Activated naive CD8-positive, alpha-beta T cell treated with anti-CD3 and anti-CD28 coated beads, Interleukin-2, amount 50 U/mL, for 24 hours (primary cell): ENCODE measurements at regions not wholly inside any gene's neighbourhood (a gene's known extent, or its start where the extent isn't known, plus 50 kb on each side); places are given as distances from the start of the nearest gene placed in this dataset.
"Not testable (repeated sequence)": the region's sequence is repeated elsewhere in the genome, so short reads cannot be mapped to it uniquely, and the experiment has no call there.

Experiments used
- ATAC-seq: fragments of 150-1000 bp; cut with Tn5 transposase; one replicate; pipeline ENCODE4 v1.10.0; 2021
- DNase-seq: peaks from one replicate; pipeline ENCODE4 v3.0.0; 2021
- H3K27ac Mint-ChIP-seq: one replicate; pipeline ENCODE4 v1.8.0; 2021; ENCODE audit warnings: mild to moderate bottlenecking, mixed read lengths
- H3K27me3 Mint-ChIP-seq: one replicate; pipeline ENCODE4 v1.8.0; 2021; ENCODE audit warnings: mixed read lengths
- H3K36me3 Mint-ChIP-seq: one replicate; pipeline ENCODE4 v1.8.0; 2021; ENCODE audit warnings: low read depth, mixed read lengths
- H3K4me1 Mint-ChIP-seq: one replicate; pipeline ENCODE4 v1.8.0; 2021; ENCODE audit warnings: mixed read lengths
- H3K4me3 Mint-ChIP-seq: one replicate; pipeline ENCODE4 v1.8.0; 2021; ENCODE audit warnings: mild to moderate bottlenecking, moderate library complexity, mixed read lengths
- H3K9me3 Mint-ChIP-seq: one replicate; pipeline ENCODE4 v1.8.0; 2021; ENCODE audit warnings: mixed read lengths

GRCh38 chr17:59485946-59486345 lies 79.5 kb upstream of the DHX40 start:
- no peak for ATAC-seq
- Mint-ChIP-seq H3K9me3 (no peaks in the 10 kb centered on the region), H3K4me3 (no peak overlapping the region)

GRCh38 chr17:59487161-59487873 lies 78.1 kb upstream of the DHX40 start:
- ATAC-seq (no peak), DNase-seq (no peak)
- Mint-ChIP-seq H3K4me3 (no peak overlapping the region), H3K4me1 (peaks cover 4% of the 10 kb centered on the region), H3K9me3 (no peaks in the 10 kb centered on the region), H3K27ac (no peak overlapping the region), H3K36me3 (no peaks in the 10 kb centered on the region), H3K27me3 (peaks cover 11% of the 10 kb centered on the region)

More at GRCh38 chr17:59485946-59486345, 79.5 kb upstream of the DHX40 start:
- Mint-ChIP-seq H3K27me3 (peaks cover 5% of the 10 kb centered on the region), H3K36me3 (no peaks in the 10 kb centered on the region), H3K4me1 (peaks cover 4% of the 10 kb centered on the region), H3K27ac (no peak overlapping the region)
- no peak for DNase-seq

- no peaks in the 10 kb centered on the region for H3K9me3 Mint-ChIP-seq
- ATAC-seq, result no peak
These were observed 76.6 kb upstream of the DHX40 start for GRCh38 chr17:59488805-59489204.

GRCh38 chr17:59490216-59490615 lies 75.2 kb upstream of the DHX40 start:
- H3K4me1 Mint-ChIP-seq, result no peaks in the 10 kb centered on the region
- peaks cover 11% of the 10 kb centered on the region for H3K27me3 Mint-ChIP-seq
- no peaks in the 10 kb centered on the region for H3K36me3 Mint-ChIP-seq
- DNase-seq (no peak), ATAC-seq (no peak)
- H3K27ac Mint-ChIP-seq, result no peak overlapping the region
- H3K9me3 Mint-ChIP-seq, result no peaks in the 10 kb centered on the region
- no peak overlapping the region for H3K4me3 Mint-ChIP-seq

More at GRCh38 chr17:59488805-59489204, 76.6 kb upstream of the DHX40 start:
- H3K27ac Mint-ChIP-seq, result no peak overlapping the region
- no peaks in the 10 kb centered on the region for H3K36me3 Mint-ChIP-seq
- peaks cover 1% of the 10 kb centered on the region for H3K4me1 Mint-ChIP-seq
- no peak for DNase-seq
- H3K27me3 Mint-ChIP-seq, result peaks cover 11% of the 10 kb centered on the region
- no peak overlapping the region for H3K4me3 Mint-ChIP-seq

- Mint-ChIP-seq H3K27ac (no peak overlapping the region), H3K4me1 (no peaks in the 10 kb centered on the region), H3K36me3 (no peaks in the 10 kb centered on the region), H3K27me3 (peaks cover 11% of the 10 kb centered on the region), H3K4me3 (no peak overlapping the region), H3K9me3 (no peaks in the 10 kb centered on the region)
- DNase-seq (no peak), ATAC-seq (no peak)
These were observed 73.9 kb upstream of the DHX40 start for GRCh38 chr17:59491353-59492090.

- no peak for DNase-seq
- Mint-ChIP-seq H3K4me3 (no peak overlapping the region), H3K27ac (no peak overlapping the region), H3K36me3 (no peaks in the 10 kb centered on the region), H3K4me1 (no peaks in the 10 kb centered on the region), H3K9me3 (no peaks in the 10 kb centered on the region), H3K27me3 (peaks cover 11% of the 10 kb centered on the region)
- ATAC-seq, result no peak
These were observed 73.3 kb upstream of the DHX40 start for GRCh38 chr17:59492091-59492451.

GRCh38 chr17:59493867-59494266 lies 71.5 kb upstream of the DHX40 start:
- no peak overlapping the region for H3K4me3 Mint-ChIP-seq
- ATAC-seq (no peak), DNase-seq (no peak)
- no peaks in the 10 kb centered on the region for H3K9me3 Mint-ChIP-seq
- H3K27me3 Mint-ChIP-seq, result peaks cover 7% of the 10 kb centered on the region
- H3K4me1 Mint-ChIP-seq, result no peaks in the 10 kb centered on the region
- H3K36me3 Mint-ChIP-seq, result no peaks in the 10 kb centered on the region
- no peak overlapping the region for H3K27ac Mint-ChIP-seq

- Mint-ChIP-seq H3K9me3 (no peaks in the 10 kb centered on the region), H3K4me1 (no peaks in the 10 kb centered on the region), H3K27me3 (peaks cover 5% of the 10 kb centered on the region), H3K36me3 (no peaks in the 10 kb centered on the region), H3K27ac (no peak overlapping the region), H3K4me3 (no peak overlapping the region)
- DNase-seq (no peak), ATAC-seq (no peak)
These were observed 70.5 kb upstream of the DHX40 start for GRCh38 chr17:59494757-59495368.

GRCh38 chr17:59496178-59496577 lies 69.2 kb upstream of the DHX40 start:
- H3K36me3 Mint-ChIP-seq, result no peaks in the 10 kb centered on the region
- peaks cover 5% of the 10 kb centered on the region for H3K27me3 Mint-ChIP-seq
- DNase-seq, result no peak
- H3K4me1 Mint-ChIP-seq, result no peaks in the 10 kb centered on the region
- H3K27ac Mint-ChIP-seq, result no peak overlapping the region
- H3K9me3 Mint-ChIP-seq, result no peaks in the 10 kb centered on the region
- H3K4me3 Mint-ChIP-seq, result no peak overlapping the region
- ATAC-seq, result no peak

- no peaks in the 10 kb centered on the region for H3K9me3 Mint-ChIP-seq
- H3K27ac Mint-ChIP-seq, result no peak overlapping the region
- H3K27me3 Mint-ChIP-seq, result peaks cover 4% of the 10 kb centered on the region
- H3K4me3 Mint-ChIP-seq, result no peak overlapping the region
- DNase-seq, result no peak
- H3K36me3 Mint-ChIP-seq, result no peaks in the 10 kb centered on the region
- no peaks in the 10 kb centered on the region for H3K4me1 Mint-ChIP-seq
- ATAC-seq, result no peak
These were observed 66.7 kb upstream of the DHX40 start for GRCh38 chr17:59498530-59499307.

- not testable (repeated sequence) for H3K4me3 Mint-ChIP-seq, H3K4me1 Mint-ChIP-seq, H3K9me3 Mint-ChIP-seq, DNase-seq, H3K27ac Mint-ChIP-seq, H3K27me3 Mint-ChIP-seq, H3K36me3 Mint-ChIP-seq, ATAC-seq
These were observed 65.2 kb upstream of the DHX40 start for GRCh38 chr17:59500086-59500655.

- no peak overlapping the region for H3K27ac Mint-ChIP-seq
- peaks cover 4% of the 10 kb centered on the region for H3K27me3 Mint-ChIP-seq
- H3K4me1 Mint-ChIP-seq, result no peaks in the 10 kb centered on the region
- ATAC-seq (no peak), DNase-seq (no peak)
- no peaks in the 10 kb centered on the region for H3K36me3 Mint-ChIP-seq
- H3K4me3 Mint-ChIP-seq, result no peak overlapping the region
- no peaks in the 10 kb centered on the region for H3K9me3 Mint-ChIP-seq
These were observed 63.7 kb upstream of the DHX40 start for GRCh38 chr17:59501690-59502089.

- ATAC-seq, result no peak
- no peak overlapping the region for H3K4me3 Mint-ChIP-seq
- peaks cover 4% of the 10 kb centered on the region for H3K27me3 Mint-ChIP-seq
- no peak for DNase-seq
- H3K9me3 Mint-ChIP-seq, result no peaks in the 10 kb centered on the region
- H3K36me3 Mint-ChIP-seq, result no peaks in the 10 kb centered on the region
- H3K27ac Mint-ChIP-seq, result no peak overlapping the region
- H3K4me1 Mint-ChIP-seq, result no peaks in the 10 kb centered on the region
These were observed 62.6 kb upstream of the DHX40 start for GRCh38 chr17:59502800-59503199.

GRCh38 chr17:59503500-59503899 lies 61.9 kb upstream of the DHX40 start:
- Mint-ChIP-seq H3K36me3 (no peaks in the 10 kb centered on the region), H3K27ac (no peak overlapping the region), H3K4me1 (no peaks in the 10 kb centered on the region), H3K4me3 (no peak overlapping the region), H3K9me3 (no peaks in the 10 kb centered on the region), H3K27me3 (peaks cover 4% of the 10 kb centered on the region)
- DNase-seq (no peak), ATAC-seq (no peak)
